ENCODE measurements at regions not wholly inside any gene's neighbourhood (a gene's known extent, or its start where the extent isn't known, plus 50 kb on each side); places are given as distances from the start of the nearest gene placed in this dataset.

- Histone ChIP-seq H3K4me3 (ENCODE audit: low read depth, low read length) (no peak overlapping the region), H3K36me3 (no peaks in the 10 kb centered on the region), H3K27me3 (ENCODE audit: insufficient read depth, low read depth, severe bottlenecking) (no peaks in the 10 kb centered on the region), H3K9me3 (ENCODE audit: severe bottlenecking) (peaks cover 6% of the 10 kb centered on the region), H3K27ac (no peak overlapping the region)
- TF ChIP-seq CTCF (IDR thresholded peaks at IDR 0.05; ENCODE audit: low read depth, low read length): no peak
- no peak for DNase-seq
Observed at GRCh38 chr7:1369916-1370657, 89.2 kb downstream of the MICALL2 start.

- no peak for DNase-seq
- Histone ChIP-seq H3K27ac (no peak overlapping the region), H3K27me3 (ENCODE audit: insufficient read depth, low read depth, severe bottlenecking) (no peaks in the 10 kb centered on the region), H3K4me3 (ENCODE audit: low read depth, low read length) (no peak overlapping the region), H3K9me3 (ENCODE audit: severe bottlenecking) (peaks cover 3% of the 10 kb centered on the region), H3K36me3 (no peaks in the 10 kb centered on the region)
- no peak for TF ChIP-seq CTCF (IDR thresholded peaks at IDR 0.05; ENCODE audit: low read depth, low read length)
Observed at GRCh38 chr7:1370738-1371137, 88.5 kb downstream of the MICALL2 start.

- Histone ChIP-seq H3K4me3 (ENCODE audit: low read depth, low read length) (no peak overlapping the region), H3K27me3 (ENCODE audit: insufficient read depth, low read depth, severe bottlenecking) (no peaks in the 10 kb centered on the region), H3K27ac (no peak overlapping the region), H3K9me3 (ENCODE audit: severe bottlenecking) (no peaks in the 10 kb centered on the region), H3K36me3 (no peaks in the 10 kb centered on the region)
- no peak for DNase-seq
- no peak for TF ChIP-seq CTCF (IDR thresholded peaks at IDR 0.05; ENCODE audit: low read depth, low read length)
Observed at GRCh38 chr7:1372063-1372462, 87.2 kb downstream of the MICALL2 start.

- no peaks in the 10 kb centered on the region for H3K9me3 ChIP-seq (ENCODE audit: severe bottlenecking)
- TF ChIP-seq CTCF (IDR thresholded peaks at IDR 0.05; ENCODE audit: low read depth, low read length): no peak
- no peak for DNase-seq
- H3K36me3 ChIP-seq: no peaks in the 10 kb centered on the region
- no peaks in the 10 kb centered on the region for H3K27me3 ChIP-seq (ENCODE audit: insufficient read depth, low read depth, severe bottlenecking)
- no peak overlapping the region for H3K4me3 ChIP-seq (ENCODE audit: low read depth, low read length)
- no peak overlapping the region for H3K27ac ChIP-seq
Observed at GRCh38 chr7:1372671-1373379, 86.4 kb downstream of the MICALL2 start.

GRCh38 chr7:1377111-1377909, 82.0 kb downstream of the MICALL2 start:
- no peaks in the 10 kb centered on the region for H3K9me3 ChIP-seq (ENCODE audit: severe bottlenecking)
- DNase-seq: peak; percentile 33
- H3K27me3 ChIP-seq (ENCODE audit: insufficient read depth, low read depth, severe bottlenecking): no peaks in the 10 kb centered on the region
- H3K27ac ChIP-seq: no peak overlapping the region
- no peak overlapping the region for H3K4me3 ChIP-seq (ENCODE audit: low read depth, low read length)
- peak; percentile 41; the same call in 1 of the 2 replicates for TF ChIP-seq CTCF (IDR thresholded peaks at IDR 0.05; ENCODE audit: low read depth, low read length)
- H3K36me3 ChIP-seq: no peaks in the 10 kb centered on the region

All from WERI-Rb-1 (cell line).